NCI-H1930 (cell line): ENCODE measurements at regions not wholly inside any gene's neighbourhood (a gene's known extent, or its start where the extent isn't known, plus 50 kb on each side); places are given as distances from the start of the nearest gene placed in this dataset.
"Not testable (repeated sequence)": the region's sequence is repeated elsewhere in the genome, so short reads cannot be mapped to it uniquely, and the experiment has no call there.

ENCODE experiments used
- DNase-seq, 2 experiments: peaks; one replicate each; lab custom pipeline; 2025; lab: John Stamatoyannopoulos, UW

- no peak for DNase-seq
Measured at GRCh38 chr4:177185579-177185978, 124.1 kb upstream of the NEIL3 start.

GRCh38 chr4:177187371-177187770, 122.3 kb upstream of the NEIL3 start:
- no peak for DNase-seq

- no peak for DNase-seq
Measured at GRCh38 chr4:177190995-177191580, 118.6 kb upstream of the NEIL3 start.

GRCh38 chr4:177191586-177191985, 118.1 kb upstream of the NEIL3 start:
- no peak for DNase-seq

GRCh38 chr4:177191991-177192390, 117.7 kb upstream of the NEIL3 start:
- no peak for DNase-seq

GRCh38 chr4:177193024-177193715, 116.5 kb upstream of the NEIL3 start:
- DNase-seq = not testable (repeated sequence)

GRCh38 chr4:177194906-177195305, 114.8 kb upstream of the NEIL3 start:
- no peak for DNase-seq

- no peak for DNase-seq
Measured at GRCh38 chr4:177196615-177197014, 113.1 kb upstream of the NEIL3 start.

GRCh38 chr4:177201614-177202013, 108.1 kb upstream of the NEIL3 start:
- no peak for DNase-seq

GRCh38 chr4:177204126-177204525, 105.5 kb upstream of the NEIL3 start:
- DNase-seq = no peak

- DNase-seq = no peak
Measured at GRCh38 chr4:177214935-177215334, 94.7 kb upstream of the NEIL3 start.

- no peak for DNase-seq
Measured at GRCh38 chr4:177220376-177220775, 89.3 kb upstream of the NEIL3 start.

- no peak for DNase-seq
Measured at GRCh38 chr4:177222781-177223180, 86.9 kb upstream of the NEIL3 start.

GRCh38 chr4:177225605-177226004, 84.1 kb upstream of the NEIL3 start:
- no peak for DNase-seq

- no peak for DNase-seq
Measured at GRCh38 chr4:177227636-177228035, 82.0 kb upstream of the NEIL3 start.

- DNase-seq = no peak
Measured at GRCh38 chr4:177228599-177228998, 81.1 kb upstream of the NEIL3 start.

- no peak for DNase-seq
Measured at GRCh38 chr4:177229331-177229730, 80.3 kb upstream of the NEIL3 start.

GRCh38 chr4:177232473-177232872, 77.2 kb upstream of the NEIL3 start:
- no peak for DNase-seq

- no peak for DNase-seq
Measured at GRCh38 chr4:177235026-177235425, 74.6 kb upstream of the NEIL3 start.

GRCh38 chr4:177236886-177237285, 72.8 kb upstream of the NEIL3 start:
- DNase-seq = no peak

- no peak for DNase-seq
Measured at GRCh38 chr4:177237291-177237690, 72.4 kb upstream of the NEIL3 start.

GRCh38 chr4:177239477-177239876, 70.2 kb upstream of the NEIL3 start:
- DNase-seq = no peak

- no peak for DNase-seq
Measured at GRCh38 chr4:177239878-177240277, 69.8 kb upstream of the NEIL3 start.
